Loucy (cell line): ENCODE measurements at regions not wholly inside any gene's neighbourhood (a gene's known extent, or its start where the extent isn't known, plus 50 kb on each side); places are given as distances from the start of the nearest gene placed in this dataset.

Source experiments
- EZH2phosphoT487 ChIP-seq: fragments of 200-600 bp; IDR thresholded peaks from 2 replicates; pipeline ENCODE4 v1.6.1; 2018; ENCODE audit warnings: antibody characterized with exemption, mild to moderate bottlenecking, moderate library complexity, borderline replicate concordance
- TF ChIP-seq, protein P1 (sequence below): fragments of 200-600 bp; sonication (generic); conservative IDR thresholded peaks from 2 replicates; pipeline ENCODE4 v1.5.1; 2014; ENCODE audit warnings: mild to moderate bottlenecking, antibody characterized with exemption, low read length

DNA sequence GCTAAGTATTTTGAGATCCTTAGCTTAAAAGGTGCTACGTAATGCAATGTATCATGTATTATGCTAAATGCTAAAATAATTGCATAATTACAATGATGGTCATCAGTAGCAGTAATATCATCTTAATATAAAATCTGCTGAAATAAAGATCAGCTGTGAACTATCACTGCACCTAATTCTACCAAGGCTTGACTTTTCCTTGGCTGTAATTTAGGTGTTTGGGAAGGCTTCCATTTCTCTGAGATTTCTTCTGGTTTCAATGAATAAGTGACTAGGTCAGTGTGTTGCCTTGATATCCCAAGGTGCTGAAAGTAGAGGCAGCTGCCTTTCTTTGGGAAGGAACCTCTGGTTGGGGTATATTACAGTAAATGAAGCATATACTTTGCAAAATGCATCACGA is 376.1 kb downstream of the STK39 start:
- TF ChIP-seq, protein P1, sequence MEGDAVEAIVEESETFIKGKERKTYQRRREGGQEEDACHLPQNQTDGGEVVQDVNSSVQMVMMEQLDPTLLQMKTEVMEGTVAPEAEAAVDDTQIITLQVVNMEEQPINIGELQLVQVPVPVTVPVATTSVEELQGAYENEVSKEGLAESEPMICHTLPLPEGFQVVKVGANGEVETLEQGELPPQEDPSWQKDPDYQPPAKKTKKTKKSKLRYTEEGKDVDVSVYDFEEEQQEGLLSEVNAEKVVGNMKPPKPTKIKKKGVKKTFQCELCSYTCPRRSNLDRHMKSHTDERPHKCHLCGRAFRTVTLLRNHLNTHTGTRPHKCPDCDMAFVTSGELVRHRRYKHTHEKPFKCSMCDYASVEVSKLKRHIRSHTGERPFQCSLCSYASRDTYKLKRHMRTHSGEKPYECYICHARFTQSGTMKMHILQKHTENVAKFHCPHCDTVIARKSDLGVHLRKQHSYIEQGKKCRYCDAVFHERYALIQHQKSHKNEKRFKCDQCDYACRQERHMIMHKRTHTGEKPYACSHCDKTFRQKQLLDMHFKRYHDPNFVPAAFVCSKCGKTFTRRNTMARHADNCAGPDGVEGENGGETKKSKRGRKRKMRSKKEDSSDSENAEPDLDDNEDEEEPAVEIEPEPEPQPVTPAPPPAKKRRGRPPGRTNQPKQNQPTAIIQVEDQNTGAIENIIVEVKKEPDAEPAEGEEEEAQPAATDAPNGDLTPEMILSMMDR, result no peak
- no peak for TF ChIP-seq EZH2phosphoT487
